ENCODE measurements at regions not wholly inside any gene's neighbourhood (a gene's known extent, or its start where the extent isn't known, plus 50 kb on each side); places are given as distances from the start of the nearest gene placed in this dataset.

DNA sequence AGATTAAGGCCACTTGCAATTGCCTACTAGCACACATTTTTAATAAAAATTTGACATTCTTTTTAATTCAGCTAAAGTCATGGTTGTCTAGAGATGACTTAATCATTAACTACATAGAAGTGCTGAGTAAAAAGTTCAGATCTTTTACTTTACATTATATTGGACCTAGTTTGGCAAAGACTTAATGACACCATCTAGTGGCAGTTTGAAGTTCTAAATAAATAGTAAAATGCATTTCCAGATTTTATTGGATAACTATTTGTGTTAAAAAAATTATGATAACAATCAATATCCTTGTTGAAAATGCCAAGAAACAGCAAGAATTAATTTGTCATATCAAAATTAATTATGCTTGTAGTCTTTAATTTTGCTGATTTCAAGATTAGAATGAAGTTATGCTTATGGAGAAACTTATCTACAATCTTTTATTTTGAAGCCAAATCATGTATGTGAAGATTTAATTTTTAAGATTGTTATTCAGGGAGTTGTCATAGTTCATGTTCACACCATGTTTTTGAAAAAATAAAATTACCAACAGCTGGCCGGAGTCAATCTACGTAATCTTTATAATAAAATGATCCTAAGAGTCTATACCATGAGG lies 69.6 kb upstream of the PJA2 start:
- 95 to 100% methylated on average over 2 of the region's 2 CpGs for WGBS, 2 donors (ENCODE audit: low coverage in 1 of 2)
- TF ChIP-seq POLR2AphosphoS5 (IDR thresholded peaks at IDR 0.05) (no peak), POLR2A (IDR thresholded peaks at IDR 0.05) (no peak)
- TF ChIP-seq, protein P1, sequence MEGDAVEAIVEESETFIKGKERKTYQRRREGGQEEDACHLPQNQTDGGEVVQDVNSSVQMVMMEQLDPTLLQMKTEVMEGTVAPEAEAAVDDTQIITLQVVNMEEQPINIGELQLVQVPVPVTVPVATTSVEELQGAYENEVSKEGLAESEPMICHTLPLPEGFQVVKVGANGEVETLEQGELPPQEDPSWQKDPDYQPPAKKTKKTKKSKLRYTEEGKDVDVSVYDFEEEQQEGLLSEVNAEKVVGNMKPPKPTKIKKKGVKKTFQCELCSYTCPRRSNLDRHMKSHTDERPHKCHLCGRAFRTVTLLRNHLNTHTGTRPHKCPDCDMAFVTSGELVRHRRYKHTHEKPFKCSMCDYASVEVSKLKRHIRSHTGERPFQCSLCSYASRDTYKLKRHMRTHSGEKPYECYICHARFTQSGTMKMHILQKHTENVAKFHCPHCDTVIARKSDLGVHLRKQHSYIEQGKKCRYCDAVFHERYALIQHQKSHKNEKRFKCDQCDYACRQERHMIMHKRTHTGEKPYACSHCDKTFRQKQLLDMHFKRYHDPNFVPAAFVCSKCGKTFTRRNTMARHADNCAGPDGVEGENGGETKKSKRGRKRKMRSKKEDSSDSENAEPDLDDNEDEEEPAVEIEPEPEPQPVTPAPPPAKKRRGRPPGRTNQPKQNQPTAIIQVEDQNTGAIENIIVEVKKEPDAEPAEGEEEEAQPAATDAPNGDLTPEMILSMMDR (IDR thresholded peaks at IDR 0.05) = peak in 3 of 4 experiments; percentile 14 to 34 (median 25)
- ATAC-seq = no peak

DNA sequence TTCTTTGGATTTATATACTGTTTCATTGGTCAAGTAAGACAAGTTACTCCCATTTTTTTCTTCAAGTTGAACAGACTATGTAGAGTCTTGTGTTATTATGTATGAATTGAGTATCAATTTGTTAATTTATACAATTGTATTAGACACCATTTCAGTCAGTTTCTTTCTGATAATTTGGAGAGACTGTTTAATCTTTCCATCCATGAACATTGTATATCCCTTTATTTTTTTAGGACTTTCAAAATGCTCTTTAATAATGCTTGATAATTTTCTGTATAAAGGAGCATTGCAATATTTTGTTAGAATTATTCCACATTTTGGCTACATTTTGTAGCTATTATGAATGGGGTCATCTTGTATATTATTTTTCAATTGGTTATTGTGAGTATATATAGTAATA lies 69.1 kb upstream of the PJA2 start:
- Histone ChIP-seq H3K4me1 (no peaks in the 10 kb centered on the region), H3K27ac (no peak overlapping the region), H3K9me3 (no peaks in the 10 kb centered on the region), H3K4me3 (no peak overlapping the region), H3K36me3 (no peaks in the 10 kb centered on the region), H3K27me3 (no peaks in the 10 kb centered on the region)
- no peak for ATAC-seq
- TF ChIP-seq POLR2AphosphoS5 (IDR thresholded peaks at IDR 0.05) (no peak), POLR2A (IDR thresholded peaks at IDR 0.05) (no peak), EP300 (IDR thresholded peaks at IDR 0.05) (no peak)
- TF ChIP-seq, protein P1 (IDR thresholded peaks at IDR 0.05) = no peak

More for the DNA sequence above, 69.6 kb upstream of the PJA2 start:
- H3K27me3 ChIP-seq = no peaks in the 10 kb centered on the region
- H3K36me3 ChIP-seq = no peaks in the 10 kb centered on the region
- H3K27ac ChIP-seq = no peak overlapping the region
- H3K9me3 ChIP-seq = no peaks in the 10 kb centered on the region
- H3K4me1 ChIP-seq = no peaks in the 10 kb centered on the region
- H3K4me3 ChIP-seq = no peak overlapping the region

DNA sequence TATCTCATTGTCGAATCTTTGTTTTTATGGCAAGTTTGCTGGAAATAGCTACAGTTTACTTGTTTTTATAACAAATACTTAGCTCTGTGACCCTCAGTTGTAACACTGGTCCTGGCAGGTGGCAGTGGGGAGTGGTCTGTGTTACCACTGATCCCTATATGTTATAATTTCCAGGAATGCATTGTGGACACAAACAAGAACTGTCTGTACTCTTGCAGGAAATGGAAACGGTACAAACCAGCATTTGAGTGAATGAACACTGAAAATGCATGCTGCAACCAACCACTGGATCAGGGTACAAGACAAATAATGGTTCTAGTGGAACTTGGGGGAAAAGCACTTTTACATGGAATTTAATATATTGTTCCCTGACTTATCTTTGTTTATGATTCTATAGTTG lies 66.5 kb upstream of the PJA2 start:
- no peak overlapping the region for H3K27ac ChIP-seq
- H3K36me3 ChIP-seq = no peaks in the 10 kb centered on the region
- no peak overlapping the region for H3K4me3 ChIP-seq
- H3K4me1 ChIP-seq = no peaks in the 10 kb centered on the region
- 64 to 100% methylated on average over 1 to 2 of the region's 2 CpGs for WGBS, 2 donors (ENCODE audit: low coverage in 1 of 2)
- no peak for TF ChIP-seq POLR2A (IDR thresholded peaks at IDR 0.05)
- TF ChIP-seq, protein P1 (IDR thresholded peaks at IDR 0.05) = no peak
- no peak for TF ChIP-seq EP300 (IDR thresholded peaks at IDR 0.05)
- TF ChIP-seq POLR2AphosphoS5 (IDR thresholded peaks at IDR 0.05) = no peak
- ATAC-seq = no peak
- no peaks in the 10 kb centered on the region for H3K27me3 ChIP-seq
- no peaks in the 10 kb centered on the region for H3K9me3 ChIP-seq

DNA sequence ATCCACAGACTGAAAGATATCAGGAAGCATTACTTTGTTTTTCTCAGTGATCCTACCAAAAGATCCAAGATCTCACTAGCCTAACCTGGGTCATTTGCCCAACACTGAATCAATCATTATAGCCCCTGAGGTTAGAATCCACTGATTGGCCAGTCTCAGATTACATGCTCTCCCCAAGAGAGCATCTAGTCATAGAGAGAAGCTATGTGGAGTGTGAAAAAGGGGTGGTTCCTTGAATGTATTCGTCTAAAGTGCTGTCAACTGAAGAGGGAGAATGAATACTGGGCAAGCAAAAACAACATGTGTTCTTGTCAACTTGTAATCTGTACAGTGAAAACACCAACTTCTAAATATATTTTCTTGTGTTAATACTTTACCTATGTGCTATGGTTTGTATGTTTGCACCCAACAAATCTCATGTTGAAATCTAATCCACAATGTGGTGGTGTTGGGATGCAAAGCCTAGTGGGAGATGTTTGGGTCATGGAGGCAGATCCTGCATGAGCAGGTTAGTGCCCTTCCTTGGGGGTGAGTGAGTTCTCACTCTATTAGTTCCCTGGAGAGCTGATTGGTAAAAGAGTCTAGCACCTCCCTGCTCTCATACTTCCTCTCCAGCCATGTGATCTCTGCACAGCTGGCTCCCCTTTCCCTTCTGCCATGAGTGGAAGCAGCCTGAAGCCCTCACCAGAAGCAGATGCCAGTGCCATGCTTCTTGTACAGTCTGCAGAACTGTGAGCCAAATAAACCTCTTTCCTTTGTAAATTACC lies 60.3 kb upstream of the PJA2 start:
- Histone ChIP-seq H3K27ac (no peak overlapping the region), H3K4me3 (no peak overlapping the region), H3K9me3 (no peaks in the 10 kb centered on the region), H3K36me3 (no peaks in the 10 kb centered on the region), H3K27me3 (no peaks in the 10 kb centered on the region), H3K4me1 (peaks cover 0 to 14% (median 0%) of the 10 kb centered on the region in 3 donors)
- TF ChIP-seq POLR2AphosphoS5 (IDR thresholded peaks at IDR 0.05) (no peak), EP300 (IDR thresholded peaks at IDR 0.05) (no peak), POLR2A (IDR thresholded peaks at IDR 0.05) (no peak)
- TF ChIP-seq, protein P1 (IDR thresholded peaks at IDR 0.05) = no peak
- WGBS, 2 donors (ENCODE audit: low coverage in 1 of 2) = 43 to 63% methylated on average over 1 of the region's 1 CpG
- no peak for ATAC-seq
